Osteocyte (in vitro differentiated cells): ENCODE measurements at regions not wholly inside any gene's neighbourhood (a gene's known extent, or its start where the extent isn't known, plus 50 kb on each side); places are given as distances from the start of the nearest gene placed in this dataset.

ENCODE experiments used
- DNase-seq: peaks from one replicate; pipeline ENCODE4 v3.0.0; 2021; ENCODE audit warnings: mixed read lengths; ENCODE audit not compliant: unreplicated experiment; ENCODE audit errors: extremely low spot score
- H3K27ac Mint-ChIP-seq: one replicate; pipeline ENCODE4 v1.8.0; 2021; ENCODE audit warnings: mild to moderate bottlenecking, mixed read lengths; ENCODE audit not compliant: unreplicated experiment
- H3K27me3 Mint-ChIP-seq: one replicate; pipeline ENCODE4 v1.8.0; 2021; ENCODE audit warnings: mixed read lengths; ENCODE audit not compliant: unreplicated experiment
- H3K36me3 Mint-ChIP-seq: one replicate; pipeline ENCODE4 v1.8.0; 2021; ENCODE audit warnings: mixed read lengths; ENCODE audit not compliant: unreplicated experiment
- H3K4me1 Mint-ChIP-seq: one replicate; pipeline ENCODE4 v1.8.0; 2021; ENCODE audit warnings: mixed read lengths; ENCODE audit not compliant: unreplicated experiment
- H3K4me3 Mint-ChIP-seq: one replicate; pipeline ENCODE4 v1.8.0; 2021; ENCODE audit warnings: mild to moderate bottlenecking, moderate library complexity, mixed read lengths; ENCODE audit not compliant: unreplicated experiment
- H3K9me3 Mint-ChIP-seq: one replicate; pipeline ENCODE4 v1.8.0; 2021; ENCODE audit warnings: mixed read lengths; ENCODE audit not compliant: unreplicated experiment
- CTCF ChIP-seq: fragments of 200-600 bp; sonication (generic); IDR thresholded peaks from 2 replicates; pipeline ENCODE4 v1.5.0; 2021; ENCODE audit warnings: antibody characterized with exemption, mild to moderate bottlenecking, moderate library complexity

DNA sequence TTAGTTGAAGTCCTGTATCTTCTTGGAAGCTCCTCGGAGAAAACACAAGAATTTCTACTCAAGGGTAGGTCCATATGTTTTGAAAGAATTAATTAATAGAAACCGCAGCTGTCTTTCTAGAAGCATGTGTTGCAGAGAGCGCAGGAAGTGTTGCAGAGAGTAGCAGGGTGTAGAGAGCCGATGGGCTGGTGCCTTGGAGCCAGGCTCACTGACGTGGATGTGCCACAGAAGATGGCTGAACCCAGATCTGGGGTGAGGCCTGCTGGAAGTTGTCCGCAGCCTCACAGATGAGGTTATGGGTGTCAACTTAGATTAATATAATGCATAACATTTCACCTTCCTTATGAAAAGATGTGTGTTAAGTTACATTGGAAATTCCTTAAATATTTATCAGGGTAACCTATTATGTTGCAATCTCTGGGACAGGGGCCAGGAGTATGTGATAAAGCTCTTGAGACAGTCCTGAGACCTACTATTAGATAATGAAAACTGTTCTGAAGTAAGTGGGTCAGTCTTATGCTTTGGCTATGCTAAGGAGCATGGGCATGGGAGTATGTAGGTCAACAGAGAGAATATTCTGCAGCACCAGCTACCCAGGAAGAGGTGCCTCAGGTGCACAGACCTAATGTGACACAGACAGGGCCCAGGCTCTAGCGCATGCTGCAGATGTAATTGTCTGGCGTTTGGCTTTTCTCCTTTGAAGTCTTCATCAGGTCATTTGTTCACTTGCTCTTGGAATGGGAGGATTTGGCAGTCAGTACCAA, 973.3 kb downstream of the BCL11B start:
- no peak for DNase-seq
- H3K27ac Mint-ChIP-seq = no peak overlapping the region
- TF ChIP-seq CTCF = no peak
- H3K36me3 Mint-ChIP-seq = no peaks in the 10 kb centered on the region
- peaks cover 37% of the 10 kb centered on the region for H3K9me3 Mint-ChIP-seq
- no peaks in the 10 kb centered on the region for H3K4me1 Mint-ChIP-seq
- H3K4me3 Mint-ChIP-seq = no peak overlapping the region
- no peaks in the 10 kb centered on the region for H3K27me3 Mint-ChIP-seq

GRCh38 chr14:98301681-98302080, 970.3 kb downstream of the BCL11B start:
- Mint-ChIP-seq H3K27me3 (no peaks in the 10 kb centered on the region), H3K9me3 (peaks cover 48% of the 10 kb centered on the region), H3K36me3 (no peaks in the 10 kb centered on the region), H3K4me1 (no peaks in the 10 kb centered on the region), H3K4me3 (no peak overlapping the region), H3K27ac (no peak overlapping the region)
- DNase-seq = no peak
- TF ChIP-seq CTCF = no peak

DNA sequence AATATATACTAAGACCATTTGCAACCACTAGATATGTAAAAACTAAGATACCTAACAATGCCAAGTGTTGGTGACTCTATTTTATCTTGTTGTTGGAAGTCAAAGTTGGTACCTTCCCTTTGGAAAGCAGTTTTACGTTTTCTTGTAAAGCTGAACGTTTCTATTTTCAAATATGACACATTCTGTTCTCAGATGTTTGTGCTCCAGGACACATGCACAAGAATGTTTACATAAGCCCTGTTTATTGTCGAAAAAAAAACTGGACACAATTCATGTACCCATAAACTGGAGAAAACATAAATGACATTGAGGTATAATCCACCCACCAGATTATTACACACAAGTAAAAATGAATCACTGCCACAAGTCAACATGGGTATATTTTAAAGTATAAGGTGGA, 967.4 kb downstream of the BCL11B start:
- no peak overlapping the region for H3K4me3 Mint-ChIP-seq
- H3K27me3 Mint-ChIP-seq = no peaks in the 10 kb centered on the region
- peaks cover 37% of the 10 kb centered on the region for H3K9me3 Mint-ChIP-seq

DNA sequence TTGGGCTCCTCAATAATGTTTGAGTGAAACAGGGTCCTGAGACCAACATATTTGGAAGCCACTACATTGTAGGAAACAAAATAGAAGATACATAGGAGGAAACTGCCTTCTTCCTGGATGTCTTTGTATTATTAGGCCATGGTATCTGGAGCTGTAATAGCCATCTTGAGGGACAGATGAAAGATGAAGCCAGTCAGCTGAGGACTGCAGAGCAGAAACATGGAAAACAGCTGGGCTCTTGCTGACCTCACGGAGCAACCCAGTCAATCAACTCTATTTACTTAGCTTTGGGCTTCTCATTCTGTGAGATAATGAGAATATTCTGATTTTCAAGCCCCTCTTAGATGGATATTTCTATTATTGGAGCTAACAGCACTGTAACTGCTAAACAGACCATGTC, 962.4 kb downstream of the BCL11B start:
- Mint-ChIP-seq H3K27ac (no peak overlapping the region), H3K4me3 (no peak overlapping the region), H3K4me1 (no peaks in the 10 kb centered on the region), H3K27me3 (no peaks in the 10 kb centered on the region), H3K9me3 (peaks cover 23% of the 10 kb centered on the region), H3K36me3 (no peaks in the 10 kb centered on the region)
- TF ChIP-seq CTCF = no peak
- no peak for DNase-seq

More for the DNA sequence above, 967.4 kb downstream of the BCL11B start:
- DNase-seq = no peak
- Mint-ChIP-seq H3K36me3 (no peaks in the 10 kb centered on the region), H3K27ac (no peak overlapping the region), H3K4me1 (no peaks in the 10 kb centered on the region)
- TF ChIP-seq CTCF = no peak

DNA sequence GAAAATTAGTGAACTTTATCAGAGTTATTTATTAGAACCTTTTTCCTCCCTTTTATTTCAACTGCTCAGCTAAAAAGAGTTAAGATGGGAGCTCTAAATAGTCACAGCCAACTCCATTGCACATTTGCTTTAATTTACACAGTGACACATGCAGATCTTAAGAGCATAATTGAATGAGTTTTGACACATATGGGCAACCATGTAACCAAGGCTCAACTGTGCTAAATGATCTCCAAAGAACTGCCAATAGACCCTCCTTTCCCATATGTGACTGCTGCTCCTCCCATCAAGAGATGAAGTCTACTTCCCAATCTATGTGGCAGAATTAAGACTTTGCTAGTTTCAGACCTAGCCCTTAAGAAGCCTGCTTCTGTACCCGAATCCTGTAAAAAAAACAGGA, 960.0 kb downstream of the BCL11B start:
- Mint-ChIP-seq H3K27ac (no peak overlapping the region), H3K4me3 (no peak overlapping the region), H3K27me3 (no peaks in the 10 kb centered on the region), H3K9me3 (peaks cover 15% of the 10 kb centered on the region), H3K4me1 (no peaks in the 10 kb centered on the region), H3K36me3 (no peaks in the 10 kb centered on the region)
- TF ChIP-seq CTCF = no peak
- no peak for DNase-seq
